ENCODE measurements at regions not wholly inside any gene's neighbourhood (a gene's known extent, or its start where the extent isn't known, plus 50 kb on each side); places are given as distances from the start of the nearest gene placed in this dataset.

DNA sequence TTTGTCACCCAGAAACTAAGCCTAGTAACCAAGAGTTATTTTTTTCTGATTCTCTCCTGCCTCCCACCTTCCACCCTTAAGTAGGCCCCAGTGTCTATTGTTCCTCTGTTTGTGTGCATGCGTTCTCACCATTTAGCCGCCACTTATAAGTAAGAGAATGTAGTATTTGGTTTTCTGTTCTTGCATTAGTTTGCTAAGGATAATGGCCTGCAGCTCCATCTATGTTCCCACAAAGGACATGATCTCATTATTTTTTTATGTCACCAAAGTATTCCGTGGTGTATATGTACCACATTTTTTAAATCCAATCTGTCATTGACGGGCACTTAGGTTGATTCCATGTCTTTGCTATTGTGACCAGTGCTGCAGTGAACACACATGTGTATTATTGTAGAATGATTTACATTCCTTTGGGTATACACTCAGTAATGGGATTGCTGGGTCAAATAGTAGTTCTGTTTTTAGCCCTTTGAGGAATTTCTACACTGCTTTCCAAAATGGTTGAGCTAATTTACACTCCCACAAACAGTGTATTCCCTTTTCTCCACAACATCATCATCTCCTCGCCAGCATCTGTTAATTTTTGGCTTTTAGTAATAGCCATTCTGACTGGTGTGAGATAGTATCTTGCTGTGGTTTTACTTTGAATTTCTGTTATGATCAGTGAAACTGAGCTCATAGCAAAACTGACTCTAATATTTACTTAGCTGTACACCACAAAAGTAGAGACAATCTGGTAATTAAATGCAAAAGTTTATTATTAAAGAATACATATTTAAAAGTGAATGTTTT lies 660.1 kb upstream of the SLC8A1 start:
- ATAC-seq (replicated peaks) (no peak), DNase-seq (no peak)
- H3K27me3 Mint-ChIP-seq: no peaks in the 10 kb centered on the region
- no peak overlapping the region for H3K4me3 Mint-ChIP-seq
- H3K36me3 Mint-ChIP-seq (ENCODE audit: insufficient read depth): no peaks in the 10 kb centered on the region
- no peaks in the 10 kb centered on the region for H3K4me1 Mint-ChIP-seq (ENCODE audit: low read depth in 2 of 2)
- H3K9me3 Mint-ChIP-seq: peaks cover 0 to 8% of the 10 kb centered on the region in 2 donors
- H3K27ac Mint-ChIP-seq: no peak overlapping the region

- H3K27ac Mint-ChIP-seq: no peak overlapping the region
- H3K9me3 Mint-ChIP-seq: peaks cover 0 to 8% of the 10 kb centered on the region in 2 donors
- no peaks in the 10 kb centered on the region for H3K27me3 Mint-ChIP-seq
- no peaks in the 10 kb centered on the region for H3K36me3 Mint-ChIP-seq (ENCODE audit: insufficient read depth)
- no peak overlapping the region for H3K4me3 Mint-ChIP-seq
- no peak for ATAC-seq (replicated peaks)
- H3K4me1 Mint-ChIP-seq (ENCODE audit: low read depth in 2 of 2): no peaks in the 10 kb centered on the region
- DNase-seq: no peak
These were observed 664.4 kb upstream of the SLC8A1 start for GRCh38 chr2:41116106-41116797.

DNA sequence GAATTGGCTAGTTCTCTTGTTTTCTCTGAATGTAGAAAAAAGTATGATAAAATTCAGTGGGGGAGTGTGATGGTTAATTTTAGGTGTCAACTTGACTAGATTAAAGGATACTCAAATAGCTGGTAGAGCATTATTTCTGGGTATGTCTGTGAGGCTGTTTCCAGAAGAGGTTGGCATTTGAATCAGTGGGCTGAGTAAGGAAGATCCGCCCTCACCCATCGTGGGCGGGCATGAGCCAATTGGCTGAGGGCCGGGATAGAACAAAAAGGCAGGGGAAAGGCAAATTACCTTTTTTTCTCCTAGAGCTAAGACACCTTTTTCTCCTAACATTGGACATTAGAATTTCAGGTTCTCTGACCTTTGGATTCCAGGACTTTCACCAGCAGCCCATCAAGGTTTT lies 667.6 kb upstream of the SLC8A1 start:
- H3K4me3 Mint-ChIP-seq: no peak overlapping the region
- no peaks in the 10 kb centered on the region for H3K27me3 Mint-ChIP-seq
- ATAC-seq (replicated peaks) (no peak), DNase-seq (no peak)
- no peaks in the 10 kb centered on the region for H3K4me1 Mint-ChIP-seq (ENCODE audit: low read depth in 2 of 2)
- no peaks in the 10 kb centered on the region for H3K36me3 Mint-ChIP-seq (ENCODE audit: insufficient read depth)
- peaks cover 0 to 16% of the 10 kb centered on the region in 2 donors for H3K9me3 Mint-ChIP-seq
- no peak overlapping the region for H3K27ac Mint-ChIP-seq

GRCh38 chr2:41123341-41123740 lies 671.5 kb upstream of the SLC8A1 start:
- H3K27me3 Mint-ChIP-seq: no peaks in the 10 kb centered on the region

DNA sequence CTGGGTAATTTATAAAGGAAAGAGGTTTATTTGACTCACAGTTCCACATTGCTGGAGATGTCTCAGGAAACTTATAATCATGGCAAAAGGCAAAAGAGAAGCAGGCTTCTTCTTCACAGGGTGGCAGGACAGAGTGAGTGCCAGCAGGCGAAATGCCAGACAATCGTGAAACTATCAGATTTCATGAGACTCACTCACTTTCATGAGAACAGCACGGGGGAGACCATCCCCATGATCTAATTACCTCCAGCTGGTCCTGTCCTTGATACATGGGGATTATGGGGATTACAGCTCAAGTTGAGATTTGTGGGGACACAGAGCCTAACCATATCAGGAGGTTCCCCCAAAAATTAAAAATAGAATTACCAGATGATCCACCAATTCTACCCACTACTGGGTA lies 675.5 kb upstream of the SLC8A1 start:
- H3K27ac Mint-ChIP-seq: no peak overlapping the region
- H3K36me3 Mint-ChIP-seq (ENCODE audit: insufficient read depth): no peaks in the 10 kb centered on the region
- no peak for DNase-seq

More at GRCh38 chr2:41123341-41123740, 671.5 kb upstream of the SLC8A1 start:
- DNase-seq: no peak
- Mint-ChIP-seq H3K27ac (no peak overlapping the region), H3K9me3 (peaks cover 0 to 16% of the 10 kb centered on the region in 2 donors), H3K4me3 (no peak overlapping the region), H3K4me1 (ENCODE audit: low read depth in 2 of 2) (no peaks in the 10 kb centered on the region), H3K36me3 (ENCODE audit: insufficient read depth) (no peaks in the 10 kb centered on the region)
- no peak for ATAC-seq (replicated peaks)

GRCh38 chr2:41129988-41130387 lies 678.1 kb upstream of the SLC8A1 start:
- no peaks in the 10 kb centered on the region for H3K36me3 Mint-ChIP-seq (ENCODE audit: insufficient read depth)
- H3K4me1 Mint-ChIP-seq (ENCODE audit: low read depth in 2 of 2): no peaks in the 10 kb centered on the region
- H3K27me3 Mint-ChIP-seq: no peaks in the 10 kb centered on the region
- H3K27ac Mint-ChIP-seq: no peak overlapping the region
- DNase-seq (no peak), ATAC-seq (replicated peaks) (no peak)
- H3K4me3 Mint-ChIP-seq: no peak overlapping the region
- no peaks in the 10 kb centered on the region for H3K9me3 Mint-ChIP-seq

More for the DNA sequence above, 675.5 kb upstream of the SLC8A1 start:
- peaks cover 0 to 16% of the 10 kb centered on the region in 2 donors for H3K9me3 Mint-ChIP-seq
- no peaks in the 10 kb centered on the region for H3K4me1 Mint-ChIP-seq (ENCODE audit: low read depth in 2 of 2)
- no peak overlapping the region for H3K4me3 Mint-ChIP-seq
- no peaks in the 10 kb centered on the region for H3K27me3 Mint-ChIP-seq
- no peak for ATAC-seq (replicated peaks)

DNA sequence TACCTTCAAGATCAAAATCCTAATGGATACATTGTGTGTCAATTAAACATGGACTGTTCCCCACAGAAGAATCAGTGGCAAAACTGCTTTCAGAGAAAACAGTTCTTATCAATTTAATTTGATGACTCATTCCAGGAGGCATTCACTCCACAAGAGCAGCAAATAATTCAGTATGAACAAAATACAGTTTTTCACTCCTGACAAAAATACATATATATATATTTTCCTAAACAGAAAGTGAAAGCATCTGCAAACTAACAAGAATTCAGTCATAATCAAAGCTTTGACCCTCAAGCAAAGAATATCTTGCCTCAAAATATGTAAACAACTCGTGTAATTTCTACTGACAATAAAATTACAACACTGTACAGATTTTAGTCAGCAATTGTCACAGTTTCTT lies 685.1 kb upstream of the SLC8A1 start:
- ATAC-seq (replicated peaks) (no peak), DNase-seq (no peak)
- no peak overlapping the region for H3K27ac Mint-ChIP-seq
- H3K4me3 Mint-ChIP-seq: no peak overlapping the region
- no peaks in the 10 kb centered on the region for H3K36me3 Mint-ChIP-seq (ENCODE audit: insufficient read depth)
- H3K27me3 Mint-ChIP-seq: no peaks in the 10 kb centered on the region
- no peaks in the 10 kb centered on the region for H3K4me1 Mint-ChIP-seq (ENCODE audit: low read depth in 2 of 2)
- H3K9me3 Mint-ChIP-seq: peaks cover 0 to 1% of the 10 kb centered on the region in 2 donors

GRCh38 chr2:41141146-41141791 lies 689.4 kb upstream of the SLC8A1 start:
- ATAC-seq (replicated peaks): no peak
- Mint-ChIP-seq H3K36me3 (ENCODE audit: insufficient read depth) (no peaks in the 10 kb centered on the region), H3K9me3 (peaks cover 5 to 7% of the 10 kb centered on the region in 2 donors), H3K27me3 (no peaks in the 10 kb centered on the region), H3K4me3 (no peak overlapping the region), H3K4me1 (ENCODE audit: low read depth in 2 of 2) (no peaks in the 10 kb centered on the region), H3K27ac (no peak overlapping the region)
- DNase-seq: no peak

GRCh38 chr2:41142478-41142877 lies 690.6 kb upstream of the SLC8A1 start:
- H3K9me3 Mint-ChIP-seq: peaks cover 4 to 13% of the 10 kb centered on the region in 2 donors
- H3K4me1 Mint-ChIP-seq (ENCODE audit: low read depth in 2 of 2): no peaks in the 10 kb centered on the region
- DNase-seq (no peak), ATAC-seq (replicated peaks) (no peak)
- no peak overlapping the region for H3K4me3 Mint-ChIP-seq
- H3K27me3 Mint-ChIP-seq: no peaks in the 10 kb centered on the region
- H3K27ac Mint-ChIP-seq: no peak overlapping the region
- H3K36me3 Mint-ChIP-seq (ENCODE audit: insufficient read depth): no peaks in the 10 kb centered on the region

GRCh38 chr2:41145066-41145465 lies 693.2 kb upstream of the SLC8A1 start:
- Mint-ChIP-seq H3K9me3 (peaks cover 4 to 13% of the 10 kb centered on the region in 2 donors), H3K27me3 (no peaks in the 10 kb centered on the region)

DNA sequence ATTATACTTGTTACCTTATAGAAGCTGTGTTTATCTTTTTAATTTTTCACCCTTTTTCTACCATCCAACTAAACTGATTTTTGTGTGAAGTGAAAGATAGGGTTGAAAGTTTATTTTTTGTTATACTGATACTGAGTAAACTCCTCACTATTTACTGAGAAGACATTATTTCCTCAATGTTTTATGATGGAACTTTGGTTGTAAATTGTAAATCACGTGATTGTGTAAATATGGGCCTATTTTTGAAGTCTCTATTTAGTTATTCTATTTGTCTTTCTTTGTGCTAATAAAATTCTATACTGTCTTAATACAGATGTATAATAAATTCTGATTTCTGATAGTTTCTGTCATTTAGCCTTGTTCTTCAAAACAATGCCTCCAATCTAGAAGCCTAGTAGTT lies 697.2 kb upstream of the SLC8A1 start:
- Mint-ChIP-seq H3K4me3 (no peak overlapping the region), H3K9me3 (peaks cover 5 to 13% of the 10 kb centered on the region in 2 donors), H3K27me3 (no peaks in the 10 kb centered on the region), H3K4me1 (ENCODE audit: low read depth in 2 of 2) (no peaks in the 10 kb centered on the region), H3K27ac (no peak overlapping the region), H3K36me3 (ENCODE audit: insufficient read depth) (no peaks in the 10 kb centered on the region)
- ATAC-seq (replicated peaks) (no peak), DNase-seq (no peak)

More at GRCh38 chr2:41145066-41145465, 693.2 kb upstream of the SLC8A1 start:
- no peak overlapping the region for H3K27ac Mint-ChIP-seq
- no peaks in the 10 kb centered on the region for H3K4me1 Mint-ChIP-seq (ENCODE audit: low read depth in 2 of 2)
- ATAC-seq (replicated peaks): no peak
- no peak overlapping the region for H3K4me3 Mint-ChIP-seq
- H3K36me3 Mint-ChIP-seq (ENCODE audit: insufficient read depth): no peaks in the 10 kb centered on the region
- no peak for DNase-seq

- no peaks in the 10 kb centered on the region for H3K27me3 Mint-ChIP-seq
- H3K36me3 Mint-ChIP-seq (ENCODE audit: insufficient read depth): no peaks in the 10 kb centered on the region
- ATAC-seq (replicated peaks): no peak
- no peak overlapping the region for H3K27ac Mint-ChIP-seq
- H3K4me1 Mint-ChIP-seq (ENCODE audit: low read depth in 2 of 2): no peaks in the 10 kb centered on the region
- DNase-seq: no peak
- no peak overlapping the region for H3K4me3 Mint-ChIP-seq
- peaks cover 4 to 5% of the 10 kb centered on the region in 2 donors for H3K9me3 Mint-ChIP-seq
These were observed 699.9 kb upstream of the SLC8A1 start for GRCh38 chr2:41151746-41152145.

GRCh38 chr2:41152318-41152717 lies 700.4 kb upstream of the SLC8A1 start:
- Mint-ChIP-seq H3K36me3 (ENCODE audit: insufficient read depth) (no peaks in the 10 kb centered on the region), H3K27me3 (no peaks in the 10 kb centered on the region), H3K4me3 (no peak overlapping the region), H3K27ac (no peak overlapping the region), H3K9me3 (peaks cover 9 to 11% of the 10 kb centered on the region in 2 donors), H3K4me1 (ENCODE audit: low read depth in 2 of 2) (no peaks in the 10 kb centered on the region)
- DNase-seq (no peak), ATAC-seq (replicated peaks) (no peak)

Measured in effector memory CD8-positive, alpha-beta T cell (primary cell).